Mesothelial cell of epicardium (in vitro differentiated cells): ENCODE measurements at regions not wholly inside any gene's neighbourhood (a gene's known extent, or its start where the extent isn't known, plus 50 kb on each side); places are given as distances from the start of the nearest gene placed in this dataset.

Experiments
- DNase-seq, 2 experiments: peaks; one replicate each; pipeline ENCODE4 v3.0.0; 2021; ENCODE audit warnings: low spot score in 2 of 2; ENCODE audit not compliant: unreplicated experiment in 2 of 2
- H3K27ac Mint-ChIP-seq: 2 replicates; pipeline ENCODE4 v1.8.0; 2021; ENCODE audit warnings: mixed read lengths
- H3K27me3 Mint-ChIP-seq: 2 replicates; pipeline ENCODE4 v1.8.0; 2021; ENCODE audit warnings: low read depth, mixed read lengths
- H3K36me3 Mint-ChIP-seq: 2 replicates; pipeline ENCODE4 v1.8.0; 2021; ENCODE audit warnings: mixed read lengths
- H3K4me1 Mint-ChIP-seq: 2 replicates; pipeline ENCODE4 v1.8.0; 2021; ENCODE audit warnings: mixed read lengths
- H3K4me3 Mint-ChIP-seq: 2 replicates; pipeline ENCODE4 v1.8.0; 2021; ENCODE audit warnings: mild to moderate bottlenecking, moderate library complexity, mixed read lengths
- H3K9me3 Mint-ChIP-seq: 2 replicates; pipeline ENCODE4 v1.8.0; 2021; ENCODE audit warnings: mixed read lengths
- TF ChIP-seq, protein P1 (sequence below): fragments of 200-600 bp; sonication (generic); IDR thresholded peaks from one replicate; pipeline ENCODE4 v1.5.0; 2021; ENCODE audit warnings: antibody characterized with exemption; ENCODE audit not compliant: unreplicated experiment

DNA sequence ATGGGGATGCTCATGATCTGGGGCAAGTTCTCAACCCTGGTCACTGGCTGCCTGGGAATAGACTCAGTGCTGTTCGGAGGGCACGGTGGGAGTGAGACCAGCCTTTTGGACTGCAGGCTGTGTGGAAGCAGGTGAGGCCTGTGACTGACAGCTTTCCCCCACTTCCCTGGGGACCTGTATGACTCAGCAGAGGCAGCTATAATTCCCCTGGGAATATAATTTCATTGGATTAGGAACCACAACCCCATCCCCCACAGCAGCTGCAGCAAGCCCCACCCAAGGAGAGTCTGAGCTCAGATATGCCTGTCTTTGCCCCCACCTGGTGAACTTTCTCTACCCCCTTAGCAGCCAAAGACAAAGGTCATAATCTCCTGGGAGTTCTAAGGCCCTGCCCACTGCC, 408.6 kb downstream of the PPP3CA start:
- Mint-ChIP-seq H3K27ac (no peak overlapping the region), H3K36me3 (no peaks in the 10 kb centered on the region), H3K9me3 (peaks cover 29% of the 10 kb centered on the region), H3K27me3 (no peaks in the 10 kb centered on the region), H3K4me3 (no peak overlapping the region), H3K4me1 (no peaks in the 10 kb centered on the region)
- no peak for DNase-seq
- TF ChIP-seq, protein P1, sequence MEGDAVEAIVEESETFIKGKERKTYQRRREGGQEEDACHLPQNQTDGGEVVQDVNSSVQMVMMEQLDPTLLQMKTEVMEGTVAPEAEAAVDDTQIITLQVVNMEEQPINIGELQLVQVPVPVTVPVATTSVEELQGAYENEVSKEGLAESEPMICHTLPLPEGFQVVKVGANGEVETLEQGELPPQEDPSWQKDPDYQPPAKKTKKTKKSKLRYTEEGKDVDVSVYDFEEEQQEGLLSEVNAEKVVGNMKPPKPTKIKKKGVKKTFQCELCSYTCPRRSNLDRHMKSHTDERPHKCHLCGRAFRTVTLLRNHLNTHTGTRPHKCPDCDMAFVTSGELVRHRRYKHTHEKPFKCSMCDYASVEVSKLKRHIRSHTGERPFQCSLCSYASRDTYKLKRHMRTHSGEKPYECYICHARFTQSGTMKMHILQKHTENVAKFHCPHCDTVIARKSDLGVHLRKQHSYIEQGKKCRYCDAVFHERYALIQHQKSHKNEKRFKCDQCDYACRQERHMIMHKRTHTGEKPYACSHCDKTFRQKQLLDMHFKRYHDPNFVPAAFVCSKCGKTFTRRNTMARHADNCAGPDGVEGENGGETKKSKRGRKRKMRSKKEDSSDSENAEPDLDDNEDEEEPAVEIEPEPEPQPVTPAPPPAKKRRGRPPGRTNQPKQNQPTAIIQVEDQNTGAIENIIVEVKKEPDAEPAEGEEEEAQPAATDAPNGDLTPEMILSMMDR = no peak

DNA sequence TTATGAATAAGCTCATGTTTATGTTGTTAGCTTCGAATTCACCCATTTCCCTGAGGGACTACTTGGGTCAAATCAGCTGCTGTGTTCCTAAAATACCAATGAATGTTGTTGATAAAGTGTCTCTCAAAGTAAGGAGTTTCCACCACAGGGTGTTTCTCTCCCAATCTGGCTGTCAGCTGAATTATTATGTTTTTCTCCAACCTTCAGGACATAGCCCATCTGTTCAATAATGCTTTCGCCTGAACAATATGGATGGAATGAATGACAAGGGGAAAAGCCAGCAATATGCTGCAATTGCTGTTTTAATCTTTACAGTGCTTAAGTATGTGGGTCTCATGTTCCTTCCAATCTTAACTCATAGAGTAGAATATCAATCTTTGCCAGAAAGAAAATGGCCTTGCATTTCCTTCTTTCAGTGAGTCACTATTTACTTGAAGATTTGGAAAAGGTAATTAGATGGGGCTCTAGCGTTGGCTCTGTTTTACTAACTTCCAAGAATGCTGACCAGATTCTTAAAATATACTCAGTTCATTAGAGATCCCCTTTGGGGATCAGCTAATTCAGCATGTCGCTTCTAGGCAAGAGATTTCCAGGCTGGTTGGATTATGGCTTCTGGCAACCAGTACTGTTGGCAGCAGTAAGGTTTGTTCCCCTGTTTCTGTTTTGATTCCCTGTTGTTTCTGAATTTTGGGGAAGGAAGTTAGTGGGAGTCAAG, 410.5 kb downstream of the PPP3CA start:
- TF ChIP-seq, protein P1 = no peak
- no peak for DNase-seq
- H3K36me3 Mint-ChIP-seq = no peaks in the 10 kb centered on the region
- no peak overlapping the region for H3K27ac Mint-ChIP-seq
- no peaks in the 10 kb centered on the region for H3K27me3 Mint-ChIP-seq
- no peak overlapping the region for H3K4me3 Mint-ChIP-seq
- peaks cover 10% of the 10 kb centered on the region for H3K9me3 Mint-ChIP-seq
- no peaks in the 10 kb centered on the region for H3K4me1 Mint-ChIP-seq

DNA sequence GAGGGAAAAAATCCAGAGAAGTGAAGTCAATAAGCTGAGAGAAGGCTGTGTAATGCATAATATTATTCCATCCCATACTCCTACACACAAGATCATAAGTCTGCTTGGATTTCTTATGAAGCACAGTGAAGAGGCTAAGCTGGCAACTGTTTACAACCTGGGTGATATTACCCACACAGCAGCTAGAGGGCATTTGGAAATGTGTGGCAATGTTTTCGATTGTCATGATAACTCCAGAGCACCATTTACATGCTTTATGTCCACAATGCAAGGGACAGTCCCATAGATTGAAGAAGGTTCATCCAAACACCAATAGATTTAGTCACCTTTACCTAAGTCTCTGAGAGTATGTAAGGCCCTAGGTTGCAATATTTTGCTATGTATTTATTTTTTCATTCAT, 412.2 kb downstream of the PPP3CA start:
- Mint-ChIP-seq H3K36me3 (no peaks in the 10 kb centered on the region), H3K9me3 (peaks cover 10% of the 10 kb centered on the region), H3K4me1 (no peaks in the 10 kb centered on the region), H3K4me3 (no peak overlapping the region), H3K27me3 (no peaks in the 10 kb centered on the region), H3K27ac (no peak overlapping the region)
- no peak for DNase-seq
- TF ChIP-seq, protein P1 = no peak

DNA sequence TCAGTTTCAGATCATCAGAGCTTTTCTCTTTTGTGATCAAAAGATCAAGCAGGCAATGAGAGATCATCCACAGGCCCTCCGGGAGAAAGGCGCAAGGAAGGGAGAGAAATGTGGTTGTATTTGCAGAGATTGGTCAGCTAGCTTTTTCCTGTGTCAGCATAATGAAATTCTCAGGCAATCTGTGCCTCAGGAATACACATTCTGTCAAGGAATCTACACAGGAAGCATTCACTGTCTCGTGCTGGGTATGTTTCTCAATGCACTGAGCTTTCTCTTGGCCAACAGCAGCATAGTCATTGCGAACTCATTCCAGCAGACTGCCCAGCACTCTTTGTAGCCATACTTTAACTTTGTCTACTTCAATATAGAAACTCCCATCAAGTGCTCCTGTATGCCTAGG, 413.7 kb downstream of the PPP3CA start:
- Mint-ChIP-seq H3K27ac (no peak overlapping the region), H3K4me1 (peaks cover 2% of the 10 kb centered on the region), H3K4me3 (no peak overlapping the region), H3K36me3 (no peaks in the 10 kb centered on the region), H3K27me3 (no peaks in the 10 kb centered on the region), H3K9me3 (no peaks in the 10 kb centered on the region)
- DNase-seq = no peak
- TF ChIP-seq, protein P1 = no peak

DNA sequence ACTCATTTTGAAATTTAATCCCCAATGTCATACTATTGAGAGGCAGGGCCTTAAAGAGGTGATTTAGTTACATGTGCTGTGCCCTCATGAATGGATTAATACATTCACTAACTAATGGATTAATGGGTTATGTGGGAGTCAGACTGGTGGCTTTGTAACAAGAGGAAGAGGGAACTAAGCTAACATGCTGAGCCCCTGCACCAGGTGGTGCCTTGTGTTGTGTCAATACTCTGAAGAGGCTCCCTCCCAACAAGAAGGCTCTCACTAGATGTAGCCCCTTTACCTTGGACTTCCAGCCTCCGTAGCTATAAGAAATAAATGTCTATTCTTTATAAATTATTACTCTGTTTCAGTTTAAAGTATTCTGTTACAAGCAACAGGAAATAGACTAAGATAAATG, 411.9 kb upstream of the EMCN start:
- TF ChIP-seq, protein P1 = no peak
- no peak for DNase-seq
- no peak overlapping the region for H3K27ac Mint-ChIP-seq
- H3K9me3 Mint-ChIP-seq = no peaks in the 10 kb centered on the region
- H3K36me3 Mint-ChIP-seq = no peaks in the 10 kb centered on the region
- peaks cover 2% of the 10 kb centered on the region for H3K4me1 Mint-ChIP-seq
- no peak overlapping the region for H3K4me3 Mint-ChIP-seq
- no peaks in the 10 kb centered on the region for H3K27me3 Mint-ChIP-seq
